GM12891 (cell line): ENCODE measurements at regions not wholly inside any gene's neighbourhood (a gene's known extent, or its start where the extent isn't known, plus 50 kb on each side); places are given as distances from the start of the nearest gene placed in this dataset.
"Not testable (repeated sequence)": the region's sequence is repeated elsewhere in the genome, so short reads cannot be mapped to it uniquely, and the experiment has no call there.

Experiments used
- DNase-seq: peaks from one replicate; pipeline ENCODE4 v3.0.0; 2011; ENCODE audit warnings: low spot score; ENCODE audit not compliant: insufficient read length
- FAIRE-seq: peaks from 2 replicates; lab custom pipeline; 2011; peaks lifted over from hg19 to GRCh38; lab: Jason Lieb, UNC
- PAX5 ChIP-seq: IDR thresholded peaks from 2 replicates; pipeline ENCODE4 v1.6.1; 2011; ENCODE audit warnings: low read length, moderate library complexity, mild to moderate bottlenecking; ENCODE audit not compliant: insufficient read depth, severe bottlenecking
- POLR2A ChIP-seq: IDR thresholded peaks from 2 replicates; pipeline ENCODE4 v1.6.1; 2011; ENCODE audit warnings: low read depth, low read length, control low read depth
- POLR2AphosphoS5 ChIP-seq: IDR thresholded peaks from 2 replicates; pipeline ENCODE4 v1.6.1; 2011; ENCODE audit warnings: low read depth, low read length, control low read depth
- POU2F2 ChIP-seq: IDR thresholded peaks from 2 replicates; pipeline ENCODE4 v1.6.1; 2011; ENCODE audit warnings: low read depth, mild to moderate bottlenecking, control low read depth, low read length, moderate library complexity
- SPI1 ChIP-seq: IDR thresholded peaks from 2 replicates; pipeline ENCODE4 v1.6.1; 2011; ENCODE audit warnings: low read depth, low read length, control low read depth
- TAF1 ChIP-seq: IDR thresholded peaks from 2 replicates; pipeline ENCODE4 v1.6.1; 2011; ENCODE audit warnings: low read depth, low read length, control low read depth

GRCh38 chr2:16204886-16205620 lies 264.7 kb downstream of the MYCN start:
- FAIRE-seq (no peak), DNase-seq (no peak)
- no peak for TF ChIP-seq POLR2AphosphoS5
- no peak for TF ChIP-seq PAX5
- TF ChIP-seq SPI1, result no peak
- no peak for TF ChIP-seq TAF1
- no peak for TF ChIP-seq POU2F2
- no peak for TF ChIP-seq POLR2A

- no peak for TF ChIP-seq SPI1
- no peak for TF ChIP-seq TAF1
- TF ChIP-seq POLR2A, result no peak
These were observed 263.9 kb downstream of the MYCN start for GRCh38 chr2:16204251-16204650.

GRCh38 chr2:16203691-16204090 lies 263.3 kb downstream of the MYCN start:
- DNase-seq (no peak), FAIRE-seq (no peak)
- TF ChIP-seq POLR2A (no peak), POLR2AphosphoS5 (no peak), SPI1 (no peak), TAF1 (no peak), POU2F2 (no peak), PAX5 (no peak)

More at GRCh38 chr2:16204251-16204650, 263.9 kb downstream of the MYCN start:
- FAIRE-seq (no peak), DNase-seq (no peak)

DNA sequence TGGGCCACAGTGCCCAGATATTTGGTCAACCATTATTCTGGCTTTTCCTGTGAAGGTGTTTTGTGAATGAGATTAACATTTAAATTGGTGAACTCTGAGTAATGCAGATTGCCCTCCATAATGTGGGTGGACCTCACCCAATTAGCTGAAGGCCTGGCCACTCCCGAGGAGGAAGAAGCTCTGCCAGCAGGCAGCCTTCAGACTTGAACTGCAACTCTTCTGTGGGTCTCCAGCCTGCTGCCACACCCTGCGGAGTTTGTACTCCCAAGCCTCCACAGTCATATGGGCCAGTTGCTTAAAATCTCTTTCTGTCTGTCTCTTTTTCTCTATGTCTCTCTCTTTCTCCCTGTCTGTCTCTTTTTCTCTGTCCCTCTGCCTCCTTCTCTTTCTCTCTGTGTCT lies 262.7 kb downstream of the MYCN start:
- TF ChIP-seq POU2F2 (no peak), PAX5 (no peak), TAF1 (no peak), POLR2AphosphoS5 (no peak), SPI1 (no peak), POLR2A (no peak)
- DNase-seq (no peak), FAIRE-seq (no peak)

GRCh38 chr2:16202266-16203020 lies 262.1 kb downstream of the MYCN start:
- no peak for FAIRE-seq
- no peak for DNase-seq
- TF ChIP-seq SPI1 (no peak), POU2F2 (no peak), POLR2AphosphoS5 (no peak), POLR2A (no peak), TAF1 (no peak), PAX5 (no peak)

DNA sequence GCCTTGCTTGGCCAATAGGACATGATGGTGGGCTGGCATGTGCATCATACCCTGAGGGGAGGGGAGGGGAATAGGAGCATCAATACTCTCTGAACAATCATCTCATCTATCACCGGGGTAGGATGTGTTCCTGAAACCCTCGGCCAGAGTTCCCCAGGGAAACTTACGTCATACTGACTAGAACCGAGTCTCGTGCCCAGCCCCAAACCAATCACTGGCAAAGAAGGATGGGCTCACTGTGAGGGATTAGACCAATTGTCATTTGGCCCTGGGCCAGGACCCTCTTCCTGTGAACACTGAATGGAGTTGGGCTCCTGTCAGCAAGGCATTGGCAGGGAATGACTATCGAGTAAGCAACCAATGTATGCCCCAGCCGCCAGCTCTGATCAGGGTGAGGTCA lies 261.5 kb downstream of the MYCN start:
- TF ChIP-seq POLR2AphosphoS5 (no peak), POU2F2 (no peak), SPI1 (no peak)
- no peak for DNase-seq
- FAIRE-seq, result no peak

- TF ChIP-seq POLR2A, result no peak
- no peak for TF ChIP-seq POLR2AphosphoS5
- TF ChIP-seq PAX5, result no peak
- no peak for TF ChIP-seq SPI1
- no peak for TF ChIP-seq TAF1
- no peak for TF ChIP-seq POU2F2
- FAIRE-seq (no peak), DNase-seq (no peak)
These were observed 260.3 kb downstream of the MYCN start for GRCh38 chr2:16200554-16201193.

DNA sequence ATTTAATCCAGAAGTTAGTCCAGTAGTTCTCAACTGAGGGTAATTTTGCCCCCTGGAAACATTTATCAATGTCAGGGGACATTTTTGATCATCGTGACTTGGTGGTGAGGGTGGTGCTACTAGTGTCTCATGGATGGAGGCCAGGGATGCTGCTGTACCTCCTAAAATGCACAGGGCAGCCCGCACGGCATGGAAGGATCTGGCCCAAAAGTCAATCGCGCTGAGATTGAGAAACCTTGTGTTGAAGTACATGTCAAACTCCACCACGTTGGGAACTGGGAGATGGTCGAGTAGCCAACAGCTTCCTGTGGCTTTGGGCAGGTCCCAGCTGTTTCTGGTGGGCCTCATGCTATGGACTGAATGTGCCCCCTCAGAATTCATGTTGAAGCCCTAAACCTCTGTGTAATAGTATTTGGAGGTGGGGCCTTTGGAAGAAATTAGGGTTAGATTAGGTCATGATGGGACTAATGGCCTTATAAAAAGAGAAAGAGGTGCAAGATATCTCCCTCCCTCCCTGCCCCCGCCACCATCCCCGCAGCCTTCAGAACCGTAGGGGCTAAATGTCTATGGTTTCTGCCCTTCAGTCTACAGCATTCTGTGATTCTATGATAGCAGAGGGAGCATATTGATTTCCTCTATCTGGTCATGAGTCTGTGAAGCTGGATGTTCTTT lies 259.7 kb downstream of the MYCN start:
- DNase-seq (no peak), FAIRE-seq (no peak)
- TF ChIP-seq SPI1, result no peak
- no peak for TF ChIP-seq POU2F2
- TF ChIP-seq TAF1, result no peak
- no peak for TF ChIP-seq POLR2A
- no peak for TF ChIP-seq POLR2AphosphoS5
- TF ChIP-seq PAX5, result no peak

DNA sequence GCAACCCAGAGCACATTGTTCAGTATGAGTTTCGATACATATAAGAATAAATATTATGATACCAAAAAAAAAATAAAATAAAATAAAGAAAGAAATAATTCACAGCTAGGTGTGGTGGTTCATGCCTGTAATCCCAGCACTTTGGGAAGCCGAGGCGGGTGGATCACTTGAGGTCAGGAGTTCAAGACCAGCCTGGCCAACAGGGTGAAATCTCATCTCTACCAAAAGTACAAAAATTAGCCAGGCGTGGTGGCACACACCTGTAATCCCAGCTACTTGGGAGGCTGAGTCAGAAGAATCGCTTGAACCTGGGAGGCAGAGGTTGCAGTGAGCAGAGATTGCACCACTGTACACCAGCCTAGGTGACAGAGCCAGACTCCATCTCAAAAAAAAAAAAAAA lies 258.9 kb downstream of the MYCN start:
- not testable (repeated sequence) for FAIRE-seq

GRCh38 chr2:16198166-16198912 lies 258.0 kb downstream of the MYCN start:
- TF ChIP-seq POU2F2 (no peak), PAX5 (no peak), SPI1 (no peak), TAF1 (no peak), POLR2AphosphoS5 (no peak), POLR2A (no peak)
- DNase-seq, result no peak
- no peak for FAIRE-seq

More for the DNA sequence above, 258.9 kb downstream of the MYCN start:
- DNase-seq, result not testable (repeated sequence)
